ENCODE measurements at regions not wholly inside any gene's neighbourhood (a gene's known extent, or its start where the extent isn't known, plus 50 kb on each side); places are given as distances from the start of the nearest gene placed in this dataset.

DNA sequence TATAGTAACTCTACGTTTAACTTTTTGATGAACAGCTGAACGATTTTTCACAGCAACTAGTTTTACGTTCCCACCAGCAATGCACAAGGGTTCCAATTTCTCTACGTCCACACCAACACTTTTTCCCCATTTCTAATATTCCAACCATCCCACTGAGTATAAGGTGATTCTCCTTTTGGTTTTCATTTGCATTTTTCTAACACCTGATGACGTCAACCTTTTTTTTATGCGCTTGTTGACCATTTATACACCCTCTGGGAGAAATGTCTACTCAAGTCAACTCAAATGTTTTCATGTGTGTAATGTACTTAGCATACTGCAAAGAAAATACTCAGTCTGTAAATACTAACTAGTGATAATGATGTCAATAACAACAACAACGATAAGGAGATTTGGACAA lies 177.2 kb upstream of the TENM3 start:
- TF ChIP-seq, protein P1, sequence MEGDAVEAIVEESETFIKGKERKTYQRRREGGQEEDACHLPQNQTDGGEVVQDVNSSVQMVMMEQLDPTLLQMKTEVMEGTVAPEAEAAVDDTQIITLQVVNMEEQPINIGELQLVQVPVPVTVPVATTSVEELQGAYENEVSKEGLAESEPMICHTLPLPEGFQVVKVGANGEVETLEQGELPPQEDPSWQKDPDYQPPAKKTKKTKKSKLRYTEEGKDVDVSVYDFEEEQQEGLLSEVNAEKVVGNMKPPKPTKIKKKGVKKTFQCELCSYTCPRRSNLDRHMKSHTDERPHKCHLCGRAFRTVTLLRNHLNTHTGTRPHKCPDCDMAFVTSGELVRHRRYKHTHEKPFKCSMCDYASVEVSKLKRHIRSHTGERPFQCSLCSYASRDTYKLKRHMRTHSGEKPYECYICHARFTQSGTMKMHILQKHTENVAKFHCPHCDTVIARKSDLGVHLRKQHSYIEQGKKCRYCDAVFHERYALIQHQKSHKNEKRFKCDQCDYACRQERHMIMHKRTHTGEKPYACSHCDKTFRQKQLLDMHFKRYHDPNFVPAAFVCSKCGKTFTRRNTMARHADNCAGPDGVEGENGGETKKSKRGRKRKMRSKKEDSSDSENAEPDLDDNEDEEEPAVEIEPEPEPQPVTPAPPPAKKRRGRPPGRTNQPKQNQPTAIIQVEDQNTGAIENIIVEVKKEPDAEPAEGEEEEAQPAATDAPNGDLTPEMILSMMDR (IDR thresholded peaks at IDR 0.05; ENCODE audit: low read depth, low read length), result no peak
- no peak overlapping the region for H3K4me3 ChIP-seq (ENCODE audit: low read depth, low read length)
- no peaks in the 10 kb centered on the region for H3K9me3 ChIP-seq
- peaks cover 6% of the 10 kb centered on the region for H3K4me1 ChIP-seq
- no peaks in the 10 kb centered on the region for H3K36me3 ChIP-seq
- H3K27me3 ChIP-seq, result no peaks in the 10 kb centered on the region
- no peak for DNase-seq

DNA sequence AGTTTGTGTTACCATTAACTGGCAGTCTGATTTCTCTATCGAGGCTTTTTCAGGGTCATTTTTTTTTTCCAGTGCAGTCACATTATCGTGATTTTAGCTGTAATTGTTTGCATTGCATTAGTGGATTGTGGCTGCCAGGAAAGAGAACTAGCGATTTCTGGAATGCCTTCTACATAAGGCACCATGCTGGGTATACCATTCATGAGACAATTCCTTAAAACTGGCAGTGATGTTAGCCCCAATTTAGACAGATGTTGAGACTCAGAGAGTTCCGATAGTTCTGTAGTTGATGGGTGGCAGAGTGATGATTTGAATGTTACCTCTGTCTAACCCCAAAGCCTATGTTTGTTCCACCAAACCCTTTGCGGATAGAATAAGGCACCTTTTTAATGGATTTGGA lies 175.4 kb upstream of the TENM3 start:
- DNase-seq, result no peak
- Histone ChIP-seq H3K4me3 (ENCODE audit: low read depth, low read length) (no peak overlapping the region), H3K27me3 (no peaks in the 10 kb centered on the region), H3K4me1 (peaks cover 3% of the 10 kb centered on the region), H3K36me3 (no peaks in the 10 kb centered on the region), H3K9me3 (no peaks in the 10 kb centered on the region)
- TF ChIP-seq, protein P1 (IDR thresholded peaks at IDR 0.05; ENCODE audit: low read depth, low read length), result no peak

DNA sequence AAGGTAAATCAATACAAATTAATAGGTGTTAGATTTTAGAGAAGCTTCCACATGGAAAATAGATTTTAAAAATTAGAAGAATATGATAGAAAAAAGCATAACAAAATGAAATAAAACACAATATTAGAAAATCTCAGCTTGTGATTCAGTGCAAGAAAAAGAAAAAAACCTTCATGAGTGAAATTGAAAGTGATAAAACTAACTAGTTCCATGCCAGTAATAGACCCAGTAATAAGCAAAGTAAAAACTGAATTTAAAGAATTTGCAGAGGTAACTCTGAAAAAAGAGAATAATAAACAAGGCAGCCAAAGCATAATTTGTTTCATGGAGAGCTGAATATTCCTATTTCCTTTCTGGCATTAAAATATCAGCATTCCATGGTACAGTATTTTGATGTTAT lies 174.3 kb upstream of the TENM3 start:
- TF ChIP-seq, protein P1 (IDR thresholded peaks at IDR 0.05; ENCODE audit: low read depth, low read length), result no peak
- no peaks in the 10 kb centered on the region for H3K27me3 ChIP-seq
- H3K4me1 ChIP-seq, result peaks cover 2% of the 10 kb centered on the region; the same call in 1 of the 2 replicates
- DNase-seq, result no peak
- no peak overlapping the region for H3K4me3 ChIP-seq (ENCODE audit: low read depth, low read length)
- H3K9me3 ChIP-seq, result no peaks in the 10 kb centered on the region
- H3K36me3 ChIP-seq, result no peaks in the 10 kb centered on the region

DNA sequence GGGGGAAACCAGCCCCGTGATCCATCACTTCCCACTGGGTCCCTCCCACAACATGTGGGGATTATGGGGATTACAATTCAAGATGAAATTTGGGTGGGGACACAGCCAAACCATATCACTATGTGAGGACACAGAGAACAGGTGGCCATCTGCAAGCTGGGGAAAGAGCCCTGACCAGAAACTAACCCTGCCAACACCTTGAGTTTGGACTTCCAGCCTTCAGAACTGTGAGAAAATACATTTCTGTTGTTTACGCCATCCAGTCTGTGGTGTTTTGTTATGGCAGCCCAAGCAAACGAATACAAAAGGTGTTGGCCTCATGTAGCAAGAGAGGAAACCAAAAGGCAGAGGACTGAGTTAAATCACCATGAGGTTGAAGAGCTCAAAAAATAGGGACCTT lies 169.9 kb upstream of the TENM3 start:
- Histone ChIP-seq H3K36me3 (no peaks in the 10 kb centered on the region), H3K9me3 (no peaks in the 10 kb centered on the region), H3K27me3 (no peaks in the 10 kb centered on the region), H3K4me3 (ENCODE audit: low read depth, low read length) (no peak overlapping the region), H3K4me1 (peaks cover 8% of the 10 kb centered on the region; the same call in 1 of the 2 replicates)
- TF ChIP-seq, protein P1 (IDR thresholded peaks at IDR 0.05; ENCODE audit: low read depth, low read length), result no peak
- DNase-seq, result no peak

DNA sequence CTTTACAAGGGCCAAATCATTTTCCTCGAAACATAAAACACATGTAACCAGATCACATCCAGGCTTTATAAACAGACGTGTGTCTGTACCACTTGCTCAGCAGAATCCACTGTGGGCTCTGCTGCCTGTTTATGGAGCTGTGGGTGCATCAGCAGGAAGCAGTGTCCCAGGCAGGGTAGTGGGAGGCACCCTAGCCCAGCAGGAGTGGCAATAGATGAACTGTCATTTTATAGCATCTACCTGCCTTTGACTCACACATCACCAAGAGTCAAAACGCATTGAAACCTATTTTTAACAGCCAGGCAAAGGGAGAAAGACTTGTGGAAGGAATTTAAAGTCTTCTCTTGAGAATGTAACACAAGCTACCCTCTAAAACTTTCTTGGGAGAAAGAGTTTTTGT lies 169.1 kb upstream of the TENM3 start:
- TF ChIP-seq, protein P1 (IDR thresholded peaks at IDR 0.05; ENCODE audit: low read depth, low read length), result no peak
- no peaks in the 10 kb centered on the region for H3K27me3 ChIP-seq
- no peaks in the 10 kb centered on the region for H3K9me3 ChIP-seq
- no peak overlapping the region for H3K4me3 ChIP-seq (ENCODE audit: low read depth, low read length)
- DNase-seq, result no peak
- H3K36me3 ChIP-seq, result no peaks in the 10 kb centered on the region
- peaks cover 8% of the 10 kb centered on the region; the same call in 1 of the 2 replicates for H3K4me1 ChIP-seq

DNA sequence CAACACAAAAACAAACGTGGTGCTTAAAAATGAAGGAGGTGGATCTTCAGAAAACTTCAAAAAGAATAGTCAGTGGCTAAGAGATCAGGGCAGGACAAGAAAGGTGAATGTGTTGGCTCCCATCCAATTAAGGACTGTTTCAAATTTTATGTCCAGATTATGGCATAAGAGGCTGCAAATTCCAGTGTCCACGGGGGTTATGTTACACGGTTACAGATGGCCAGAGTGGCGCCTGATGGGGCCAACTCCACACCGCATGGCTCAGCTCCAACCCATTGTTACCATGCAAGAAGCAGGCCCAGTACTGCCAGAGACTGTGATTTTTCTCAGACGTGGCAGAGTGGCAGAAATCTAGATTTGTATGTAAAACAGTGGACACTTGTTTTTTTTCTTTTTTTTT lies 168.4 kb upstream of the TENM3 start:
- DNase-seq, result peak; percentile 39
- TF ChIP-seq, protein P1 (IDR thresholded peaks at IDR 0.05; ENCODE audit: low read depth, low read length), result no peak
- Histone ChIP-seq H3K27me3 (no peaks in the 10 kb centered on the region), H3K36me3 (no peaks in the 10 kb centered on the region), H3K9me3 (no peaks in the 10 kb centered on the region), H3K4me3 (ENCODE audit: low read depth, low read length) (no peak overlapping the region), H3K4me1 (peaks cover 8% of the 10 kb centered on the region; the same call in 1 of the 2 replicates)
